GM21381 (cell line): ENCODE measurements at regions not wholly inside any gene's neighbourhood (a gene's known extent, or its start where the extent isn't known, plus 50 kb on each side); places are given as distances from the start of the nearest gene placed in this dataset.

Experiments
- ATAC-seq: cut with Tn5 transposase; IDR thresholded peaks from one replicate; pipeline ENCODE4 v1.9.1; 2021; ENCODE audit warnings: mild to moderate bottlenecking, moderate library complexity; ENCODE audit not compliant: unreplicated experiment

- peak; percentile 96 for ATAC-seq
Measured at GRCh38 chr13:29935309-29935981, 85.0 kb upstream of the UBL3 start.

DNA sequence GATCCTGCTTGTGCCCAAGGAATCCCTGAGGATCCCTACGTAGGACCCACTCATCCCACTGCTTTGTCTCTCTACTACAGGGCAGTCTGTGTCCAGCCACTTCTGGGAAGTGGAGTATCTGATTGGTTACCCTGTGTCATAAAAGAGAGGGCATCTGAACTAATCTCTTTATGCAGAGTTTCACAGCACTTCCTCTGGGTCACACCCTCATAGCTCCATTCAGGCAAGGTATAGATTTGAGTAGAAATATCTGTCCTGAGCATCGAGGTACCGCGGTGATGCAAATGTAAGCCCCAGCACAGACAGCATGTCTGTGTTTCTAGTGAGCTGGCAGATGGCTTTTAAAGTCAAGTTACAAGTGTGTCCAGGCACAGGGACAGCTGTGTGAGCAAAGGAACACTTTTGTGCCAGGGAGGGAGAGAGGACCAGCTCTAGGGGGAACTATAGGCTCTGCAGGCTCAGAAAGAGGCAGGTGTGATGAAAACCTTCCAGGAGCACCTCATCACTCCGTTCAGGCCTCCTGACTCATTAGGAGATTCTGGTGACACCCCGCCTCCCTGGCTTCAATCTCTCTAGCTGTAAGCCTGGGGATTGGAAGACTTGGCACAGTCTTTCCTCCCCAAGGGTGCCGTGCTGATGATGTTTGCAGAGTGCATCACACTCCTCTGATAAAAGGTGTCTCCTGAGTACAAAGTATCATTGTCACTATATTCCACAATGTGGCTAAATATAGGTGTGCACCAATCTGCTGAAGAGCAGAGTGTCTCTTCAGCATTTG, 84.3 kb upstream of the UBL3 start:
- no peak for ATAC-seq

- no peak for ATAC-seq
Measured at GRCh38 chr13:29933401-29933800, 83.0 kb upstream of the UBL3 start.

DNA sequence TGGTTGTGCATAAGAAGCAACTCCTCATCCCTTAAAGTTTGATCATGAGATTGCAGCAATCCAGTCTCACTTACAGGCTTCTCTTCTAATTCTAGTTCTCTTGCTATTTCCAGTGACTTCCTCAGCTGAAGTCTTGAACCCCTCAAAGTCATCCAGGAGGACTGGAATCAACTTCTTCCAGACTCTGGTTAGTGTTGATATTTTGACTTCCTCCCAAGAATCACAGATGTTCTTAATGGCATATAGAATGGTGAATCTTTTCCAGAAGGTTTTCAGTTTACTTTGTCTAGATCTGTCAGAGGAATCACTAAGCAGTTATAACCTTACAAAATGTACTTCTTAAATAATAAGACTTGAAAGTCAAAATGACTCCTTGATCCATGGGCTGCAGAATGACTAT, 81.3 kb upstream of the UBL3 start:
- ATAC-seq = no peak

DNA sequence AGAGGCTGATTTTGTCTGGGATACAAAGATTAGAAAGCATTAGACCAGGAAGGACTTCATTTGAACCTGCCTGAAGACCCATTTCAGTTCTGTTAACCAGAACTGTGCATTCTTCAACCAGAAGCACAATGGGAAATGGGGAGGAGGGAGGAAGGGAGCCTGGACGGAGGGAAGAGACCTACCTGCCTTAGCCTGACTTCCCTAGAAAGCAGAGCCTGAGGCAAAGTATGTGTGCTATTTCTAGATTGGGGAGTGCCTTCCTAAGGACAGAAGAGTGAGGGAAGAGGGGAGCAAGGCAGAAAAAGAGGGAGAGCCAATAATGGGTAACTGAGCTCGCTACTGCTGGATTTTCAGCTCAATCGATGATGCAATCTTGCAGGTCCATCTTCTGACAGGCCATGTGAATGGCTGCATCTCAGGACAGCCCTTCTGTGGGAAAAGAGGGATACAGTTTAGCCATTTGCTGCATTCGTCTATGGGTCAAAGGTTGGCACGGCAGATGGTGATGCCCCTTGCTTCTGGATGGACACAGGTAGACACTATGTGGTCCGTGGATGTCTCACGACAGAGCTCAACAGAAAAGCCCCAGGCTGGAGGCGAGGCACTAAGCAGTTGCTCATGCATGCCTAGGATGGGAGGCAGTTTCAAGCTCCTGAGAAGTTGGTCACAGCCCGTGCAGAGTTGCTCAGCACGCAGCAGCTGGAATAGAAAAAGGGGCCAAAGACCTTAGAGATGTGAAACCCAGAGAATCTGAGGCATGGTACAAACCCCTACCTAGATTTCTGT, 78.8 kb upstream of the UBL3 start:
- ATAC-seq = no peak

GRCh38 chr13:29926098-29926476, 75.7 kb upstream of the UBL3 start:
- no peak for ATAC-seq

DNA sequence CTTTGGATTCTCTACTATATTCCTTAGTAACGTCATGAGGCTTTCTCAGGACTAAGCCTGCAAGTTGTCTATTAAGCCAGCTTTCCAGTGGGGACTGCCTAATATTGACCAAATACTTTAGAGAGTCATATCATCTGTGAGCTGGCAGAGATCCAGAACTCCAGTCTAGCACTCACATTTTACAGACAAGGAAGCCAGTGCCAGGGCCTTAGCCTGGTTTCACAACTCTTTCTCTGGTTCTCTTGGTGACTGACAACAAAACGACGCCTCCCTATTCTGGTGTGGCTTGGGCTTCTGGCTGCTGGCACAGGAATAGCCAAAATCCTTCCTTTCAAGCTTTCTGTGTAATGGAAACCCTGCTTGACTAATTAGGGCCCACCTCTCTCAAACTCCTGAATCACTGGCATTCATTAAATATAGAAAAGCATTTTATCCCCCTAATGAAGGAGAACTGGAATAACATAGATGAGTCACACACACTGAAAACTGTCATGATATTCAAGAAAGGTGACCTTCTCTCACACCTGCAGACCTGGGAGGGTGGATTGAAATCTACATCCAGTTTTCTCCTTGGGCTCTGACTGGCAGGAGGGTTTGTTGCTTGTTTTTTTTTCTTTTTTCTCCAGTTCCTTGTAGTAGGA, 75.2 kb upstream of the UBL3 start:
- no peak for ATAC-seq

GRCh38 chr13:29924482-29925350, 74.3 kb upstream of the UBL3 start:
- ATAC-seq = no peak

- no peak for ATAC-seq
Measured at GRCh38 chr13:29923554-29924481, 73.4 kb upstream of the UBL3 start.

DNA sequence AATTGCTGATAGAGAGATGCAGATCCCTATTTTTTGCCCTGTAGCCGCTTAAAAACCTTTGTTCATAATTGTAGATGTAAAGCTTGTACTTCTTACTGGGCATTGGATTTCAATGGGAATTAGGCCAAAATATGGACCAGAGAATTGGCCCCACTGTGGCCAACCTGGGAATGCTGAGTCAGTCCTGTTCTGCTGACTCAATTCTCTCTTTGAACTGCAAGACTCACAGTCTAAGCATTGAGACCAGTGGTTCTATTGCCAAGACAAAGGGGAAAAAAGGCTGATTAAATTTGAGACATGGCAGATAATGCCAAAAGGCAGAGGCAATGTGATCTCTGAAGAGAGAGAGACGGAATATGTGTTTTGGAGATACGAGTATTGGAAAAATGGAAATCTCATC, 72.5 kb upstream of the UBL3 start:
- no peak for ATAC-seq

DNA sequence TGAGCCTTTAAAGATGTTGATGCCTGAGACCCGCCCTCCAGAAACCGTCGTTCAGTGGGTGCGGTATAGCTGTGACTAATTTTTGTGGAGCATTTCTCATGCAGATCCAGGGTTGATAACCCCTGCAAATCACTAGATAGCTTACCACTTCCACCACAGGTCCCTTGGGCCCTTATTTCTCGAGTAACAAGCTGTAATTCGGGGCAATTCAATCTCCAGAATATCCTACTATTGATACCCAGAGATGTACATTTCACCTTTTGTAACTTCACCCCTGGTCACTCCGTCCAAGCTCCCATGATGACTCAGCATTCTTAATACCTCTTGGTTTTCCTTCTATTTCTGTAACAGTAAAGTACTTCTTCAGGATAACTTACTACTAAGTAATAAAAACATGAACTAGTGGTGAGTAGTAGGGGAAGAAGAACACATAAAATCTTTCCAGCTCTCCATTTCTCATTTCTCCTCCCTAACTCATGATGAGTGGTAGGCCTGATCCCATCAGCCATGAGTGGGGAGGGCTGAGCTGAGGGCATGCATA, 71.9 kb upstream of the UBL3 start:
- no peak for ATAC-seq

- no peak for ATAC-seq
Measured at GRCh38 chr13:29921542-29921941, 71.1 kb upstream of the UBL3 start.

DNA sequence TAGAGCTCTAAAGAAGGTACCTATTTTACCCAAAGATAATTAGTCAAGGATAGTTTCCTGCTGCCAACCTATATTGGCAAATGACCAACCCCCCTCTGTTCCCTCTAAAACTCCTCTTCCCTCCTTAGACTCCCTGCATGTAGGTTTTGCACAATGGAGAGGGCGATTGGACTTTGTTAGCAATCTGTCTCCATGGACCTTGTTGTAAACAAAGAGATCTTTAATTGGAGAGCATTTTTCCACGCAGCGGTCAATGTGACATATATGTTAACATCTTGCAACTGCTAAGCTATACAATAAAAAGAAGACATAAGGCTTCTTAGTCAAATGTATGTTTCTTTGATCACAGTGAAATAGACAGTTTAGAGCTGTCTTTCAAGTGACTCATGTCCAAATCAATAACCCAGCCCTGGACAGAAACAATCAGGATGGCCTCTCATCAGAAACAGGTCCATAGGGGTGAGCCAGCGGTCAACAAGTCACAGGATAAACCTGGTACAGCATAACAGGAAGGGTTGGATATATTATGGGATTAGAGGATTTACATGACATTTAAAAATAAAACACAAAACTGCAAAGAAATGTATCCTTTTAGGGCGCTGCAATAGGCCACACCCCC, 69.7 kb upstream of the UBL3 start:
- ATAC-seq = no peak

DNA sequence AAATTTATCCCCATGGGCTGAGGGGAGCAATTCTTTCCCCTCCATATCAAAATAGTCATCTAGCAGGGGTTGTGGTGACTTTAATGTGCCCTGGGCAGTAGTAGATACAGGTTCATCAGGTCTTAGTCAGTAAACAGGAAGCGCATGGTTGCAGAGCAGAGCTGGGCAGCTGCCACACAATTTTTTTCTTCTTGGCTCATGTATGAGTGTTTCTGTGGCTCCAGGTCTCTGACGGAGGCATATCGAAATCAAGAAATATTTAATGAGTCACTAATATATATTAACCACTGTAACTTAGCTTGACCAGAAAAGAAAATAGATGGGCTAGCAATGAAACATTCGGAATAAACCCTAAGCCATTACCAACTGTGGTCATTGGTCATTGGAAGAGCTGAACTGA, 68.4 kb upstream of the UBL3 start:
- ATAC-seq = no peak

DNA sequence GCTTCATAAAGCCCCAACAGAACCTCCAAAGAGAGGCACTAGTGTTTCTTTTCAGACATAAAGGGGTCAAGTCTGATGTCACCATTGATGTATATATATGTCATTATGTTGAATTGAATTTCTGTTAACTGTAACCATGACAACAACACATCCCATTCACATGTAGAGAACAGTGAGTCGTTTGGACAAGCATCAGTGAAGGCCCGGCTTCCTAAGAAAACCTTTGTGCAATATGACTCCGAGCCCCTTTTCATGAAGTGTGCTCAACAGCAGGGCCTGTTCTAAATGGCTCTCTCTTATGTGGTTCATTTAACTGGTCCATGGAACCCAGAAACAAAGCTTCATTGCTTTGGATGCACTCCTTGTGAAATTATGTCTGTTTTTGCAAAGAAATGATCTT, 67.2 kb upstream of the UBL3 start:
- no peak for ATAC-seq

- ATAC-seq = no peak
Measured at GRCh38 chr13:29914581-29914980, 64.2 kb upstream of the UBL3 start.

DNA sequence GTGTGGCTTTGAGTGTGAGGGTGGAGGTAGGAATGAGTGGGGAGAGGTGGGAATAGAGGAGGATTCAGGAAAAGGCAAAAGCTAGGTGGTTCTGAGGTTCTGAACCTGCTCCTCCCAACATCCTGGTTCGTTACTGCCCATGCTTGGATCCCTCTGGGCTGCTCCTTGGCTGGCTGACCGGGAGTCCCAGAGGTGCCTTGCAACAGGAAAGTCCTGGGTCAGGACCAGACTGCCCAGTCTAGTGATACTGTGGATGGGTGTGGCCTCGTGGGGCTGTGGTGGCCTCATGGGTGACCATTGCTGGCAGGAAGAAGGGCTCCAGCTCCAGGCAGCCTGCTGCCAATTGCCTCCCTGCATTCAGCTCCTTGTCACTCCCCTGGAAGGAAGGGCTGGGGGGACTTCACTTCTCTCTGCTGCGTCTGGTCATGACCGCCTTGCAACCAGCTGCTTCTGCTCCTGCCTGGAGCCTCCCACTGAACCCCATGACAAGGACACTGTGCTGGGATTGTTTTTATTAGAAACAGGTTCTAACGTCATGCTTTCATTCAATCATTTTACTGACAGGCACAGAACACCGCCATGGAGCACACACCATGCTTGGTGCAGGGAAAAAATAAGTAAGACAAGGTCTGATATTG, 61.5 kb upstream of the UBL3 start:
- no peak for ATAC-seq

DNA sequence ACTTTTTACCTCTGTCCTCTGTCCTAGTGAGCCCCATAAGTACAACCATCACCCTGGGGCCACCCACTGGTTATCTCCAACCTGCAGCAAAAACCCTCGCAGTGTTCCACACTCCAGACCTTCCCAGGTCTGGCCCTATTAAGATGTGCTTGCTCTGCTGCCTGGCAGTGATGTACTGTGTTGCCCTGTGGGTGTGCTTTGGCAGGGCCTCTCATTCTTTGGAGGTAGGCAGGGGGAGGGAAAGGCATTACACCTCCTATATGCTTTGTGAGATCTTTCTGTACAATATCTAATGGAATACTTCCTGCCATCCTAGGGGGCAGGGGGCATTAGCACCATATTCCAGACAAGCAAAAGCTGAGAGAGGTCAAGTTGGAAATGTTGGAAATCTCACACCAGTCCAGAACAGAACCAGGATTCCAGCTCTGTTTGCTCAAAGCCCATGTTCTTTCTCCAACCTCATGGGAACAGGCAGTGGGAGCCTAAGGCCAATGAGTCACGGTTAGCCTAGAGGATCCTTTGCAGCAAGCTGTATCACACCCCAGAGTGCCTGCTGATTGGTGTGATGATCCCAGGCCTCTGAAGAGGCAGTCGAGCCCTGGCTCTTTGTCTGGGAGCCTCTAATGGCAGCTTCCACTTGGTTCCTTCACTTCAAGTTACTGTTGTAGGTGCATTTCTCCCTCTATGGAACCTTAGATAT, 59.7 kb upstream of the UBL3 start:
- ATAC-seq = no peak
